DOHH2 (cell line): ENCODE measurements at regions not wholly inside any gene's neighbourhood (a gene's known extent, or its start where the extent isn't known, plus 50 kb on each side); places are given as distances from the start of the nearest gene placed in this dataset.
"Not testable (repeated sequence)": the region's sequence is repeated elsewhere in the genome, so short reads cannot be mapped to it uniquely, and the experiment has no call there.

ENCODE experiments used
- H3F3A ChIP-seq: fragments of 200-600 bp; sonication (generic), shearing (Covaris generic); 2 replicates; pipeline ENCODE4 v1.6.0; 2016; ENCODE audit warnings: antibody characterized with exemption, mild to moderate bottlenecking; ENCODE audit not compliant: control insufficient read depth, insufficient read depth
- H3K27ac ChIP-seq: fragments of 200-600 bp; sonication (generic); 2 replicates; pipeline ENCODE4 v1.5.1; 2014; ENCODE audit warnings: low read depth, mild to moderate bottlenecking, low read length, moderate library complexity
- H3K27me3 ChIP-seq: fragments of 200-600 bp; sonication (generic); 2 replicates; pipeline ENCODE4 v1.6.1; 2014; ENCODE audit warnings: mild to moderate bottlenecking, low read length, mixed read lengths; ENCODE audit not compliant: control insufficient read depth
- H3K36me3 ChIP-seq: fragments of 200-600 bp; sonication (generic); 2 replicates; pipeline ENCODE4 v1.6.1; 2014; ENCODE audit warnings: mild to moderate bottlenecking, low read length, moderate library complexity, mixed read lengths; ENCODE audit not compliant: control insufficient read depth
- H3K4me1 ChIP-seq: fragments of 200-600 bp; sonication (generic); 2 replicates; pipeline ENCODE4 v1.6.1; 2014; ENCODE audit warnings: mild to moderate bottlenecking, low read length, mixed read lengths; ENCODE audit not compliant: control insufficient read depth
- H3K4me2 ChIP-seq: fragments of 200-600 bp; sonication (generic); 2 replicates; pipeline ENCODE4 v1.6.0; 2014; ENCODE audit warnings: mild to moderate bottlenecking, low read length, moderate library complexity
- H3K4me3 ChIP-seq: fragments of 200-600 bp; sonication (generic); 2 replicates; pipeline ENCODE4 v1.5.1; 2014; ENCODE audit warnings: mild to moderate bottlenecking, low read length, mixed read lengths
- H3K79me2 ChIP-seq: fragments of 200-600 bp; sonication (generic); 2 replicates; pipeline ENCODE4 v1.6.1; 2014; ENCODE audit warnings: mild to moderate bottlenecking, low read length, mixed read lengths; ENCODE audit not compliant: control insufficient read depth
- H3K9me2 ChIP-seq: fragments of 200-600 bp; sonication (generic); replicated peaks from 2 replicates; pipeline ENCODE4 v1.6.1; 2014; ENCODE audit warnings: mild to moderate bottlenecking, low read length, mixed read lengths; ENCODE audit not compliant: control insufficient read depth
- H3K9me3 ChIP-seq: fragments of 200-600 bp; sonication (generic); 2 replicates; pipeline ENCODE4 v1.6.1; 2014; ENCODE audit warnings: antibody characterized with exemption, low read length, mixed read lengths; ENCODE audit not compliant: control insufficient read depth, insufficient read depth
- H4K20me1 ChIP-seq: fragments of 200-600 bp; sonication (generic); 2 replicates; pipeline ENCODE4 v1.6.0; 2014; ENCODE audit warnings: low read depth, mild to moderate bottlenecking, antibody characterized with exemption, low read length, moderate library complexity; ENCODE audit not compliant: control insufficient read depth, insufficient read depth
- CTCF ChIP-seq: fragments of 200-600 bp; sonication (generic); IDR thresholded peaks from one replicate; pipeline ENCODE4 v1.5.1; 2014; ENCODE audit warnings: antibody characterized with exemption, mild to moderate bottlenecking, low read depth, low read length; ENCODE audit not compliant: poor library complexity, severe bottlenecking
- EZH2phosphoT487 ChIP-seq: fragments of 200-600 bp; sonication (generic); IDR thresholded peaks from 2 replicates; pipeline ENCODE4 v1.6.1; 2017; ENCODE audit warnings: borderline replicate concordance, mild to moderate bottlenecking, antibody characterized with exemption, low read length, moderate library complexity, mixed read lengths

- not testable (repeated sequence) for H3K79me2 ChIP-seq, H3K27me3 ChIP-seq, H3K36me3 ChIP-seq, H3F3A ChIP-seq, H3K9me2 ChIP-seq, H3K4me2 ChIP-seq, H3K9me3 ChIP-seq, H3K4me1 ChIP-seq, H3K27ac ChIP-seq, H4K20me1 ChIP-seq, H3K4me3 ChIP-seq
Measured at GRCh38 chr5:134471858-134472449, 53.5 kb upstream of the JADE2 start.

GRCh38 chr5:134468921-134469400 is 56.5 kb upstream of the JADE2 start:
- Histone ChIP-seq H3K4me2 (no peak overlapping the region), H3K9me2 (no peaks in the 10 kb centered on the region), H3K4me3 (no peak overlapping the region), H3K27me3 (no peaks in the 10 kb centered on the region), H3K4me1 (peaks cover 30% of the 10 kb centered on the region), H3K9me3 (no peaks in the 10 kb centered on the region), H4K20me1 (no peaks in the 10 kb centered on the region), H3K79me2 (no peaks in the 10 kb centered on the region), H3K27ac (no peak overlapping the region), H3K36me3 (no peaks in the 10 kb centered on the region), H3F3A (no peaks in the 10 kb centered on the region)
- TF ChIP-seq CTCF = no peak
- TF ChIP-seq EZH2phosphoT487 = no peak

GRCh38 chr5:134467231-134467630 is 55.5 kb upstream of the CDKN2AIPNL start:
- Histone ChIP-seq H4K20me1 (no peaks in the 10 kb centered on the region), H3K4me3 (no peak overlapping the region), H3K4me2 (no peak overlapping the region), H3F3A (no peaks in the 10 kb centered on the region), H3K9me3 (no peaks in the 10 kb centered on the region), H3K79me2 (no peaks in the 10 kb centered on the region), H3K36me3 (no peaks in the 10 kb centered on the region), H3K27ac (no peak overlapping the region), H3K9me2 (no peaks in the 10 kb centered on the region), H3K4me1 (peaks cover 35% of the 10 kb centered on the region), H3K27me3 (no peaks in the 10 kb centered on the region)
- no peak for TF ChIP-seq EZH2phosphoT487
- TF ChIP-seq CTCF = no peak

- TF ChIP-seq EZH2phosphoT487 (no peak), CTCF (no peak)
- Histone ChIP-seq H3K27me3 (no peaks in the 10 kb centered on the region), H3K9me3 (no peaks in the 10 kb centered on the region), H3K36me3 (no peaks in the 10 kb centered on the region), H4K20me1 (no peaks in the 10 kb centered on the region), H3K4me3 (peak overlapping the region; percentile 86), H3F3A (no peaks in the 10 kb centered on the region), H3K4me1 (peaks cover 41% of the 10 kb centered on the region), H3K79me2 (no peaks in the 10 kb centered on the region), H3K4me2 (peak overlapping the region; percentile 89), H3K9me2 (no peaks in the 10 kb centered on the region), H3K27ac (peak overlapping the region; percentile 19; the same call in 1 of the 2 replicates)
Measured at GRCh38 chr5:134466241-134467069, 54.8 kb upstream of the CDKN2AIPNL start.
